Transverse colon (tissue), 4 donors: ENCODE measurements at regions not wholly inside any gene's neighbourhood (a gene's known extent, or its start where the extent isn't known, plus 50 kb on each side); places are given as distances from the start of the nearest gene placed in this dataset.

Experiments
- DNase-seq: peaks from one replicate; pipeline ENCODE4 v3.0.0-alpha.2; 2019
- H3K27ac ChIP-seq, 4 donors: fragments of 200-600 bp; sonication (generic); 2 replicates each; pipeline ENCODE4 v1.5.1; 2016 to 2018; ENCODE audit warnings: inconsistent platforms in 4 of 4
- H3K27me3 ChIP-seq: fragments of 200-600 bp; sonication (generic); 2 replicates; pipeline ENCODE4 v1.5.1; 2017; ENCODE audit warnings: inconsistent platforms
- H3K36me3 ChIP-seq, 4 donors: fragments of 200-600 bp; sonication (generic); 2 replicates each; pipeline ENCODE4 v1.5.1; 2017 to 2019; ENCODE audit warnings: inconsistent platforms in 4 of 4
- H3K4me1 ChIP-seq, 4 donors: fragments of 200-600 bp; sonication (generic); 2 replicates each; pipeline ENCODE4 v1.5.1; 2017 to 2020; ENCODE audit warnings: inconsistent platforms in 4 of 4
- H3K4me3 ChIP-seq, 4 donors: fragments of 200-600 bp; sonication (generic); 1 replicate in 1 of 4; 2 replicates in 3 of 4; pipeline versions ENCODE4 v1.5.1 to v1.6.1; 2017 to 2019; ENCODE audit warnings: inconsistent platforms in 4 of 4
- H3K9me3 ChIP-seq, 2 donors: fragments of 200-600 bp; sonication (generic); 2 replicates each; pipeline ENCODE4 v1.5.1; 2017 to 2019; ENCODE audit warnings: inconsistent platforms in 2 of 2
- CTCF ChIP-seq, 5 experiments: fragments of 200-600 bp in 3 of 5; fragments of 450-650 bp in 2 of 5; sonication (generic) in 3 of 5; IDR thresholded peaks; 1 replicate in 2 of 5; 2 replicates in 3 of 5; pipeline ENCODE4 v1.5.1; 2016 to 2017; ENCODE audit warnings: antibody characterized with exemption in 5 of 5, inconsistent platforms in 3 of 5, mild to moderate bottlenecking in 2 of 5, moderate library complexity in 1 of 5
- EP300 ChIP-seq: sonication (generic); formaldehyde crosslinking; IDR thresholded peaks from one replicate; pipeline ENCODE4 v1.6.1; 2017; ENCODE audit warnings: antibody characterized with exemption, low read depth
- POLR2A ChIP-seq: fragments of 450-650 bp; IDR thresholded peaks from one replicate; pipeline ENCODE4 v1.6.1; 2016; ENCODE audit warnings: antibody characterized with exemption, mild to moderate bottlenecking, moderate library complexity
- POLR2AphosphoS5 ChIP-seq, 3 donors: sonication (generic); formaldehyde crosslinking; IDR thresholded peaks; one replicate each; pipeline ENCODE4 v1.6.1; 2016; ENCODE audit warnings: antibody characterized with exemption in 3 of 3
- WGBS, 2 donors: methylation state at CpG; one replicate each; pipeline ENCODE4 v1.1.5; 2018; ENCODE audit warnings: low coverage in 1 of 2; 5-methylcytosine and 5-hydroxymethylcytosine counted together
- in situ Hi-C, 4 donors: fragments of 200-750 bp; cut with MboI; loops; one replicate each; pipeline versions ENCODE4 v1.15.0 to v1.15.1; 2017; ENCODE audit warnings: low sequenced_read_pairs in 3 of 4, low pct_ligation_motif_present in 1 of 4, low pct_unique_long_range_greater_than_20kb in 1 of 4
- intact Hi-C: fragments of 100-400 bp; cut with DNase I; formaldehyde crosslinking; loops from one replicate; pipeline ENCODE4 v1.15.1; 2023; ENCODE audit warnings: low total_unique reads

GRCh38 chr5:61949054-61949678 is 356.8 kb upstream of the KIF2A start:
- 64% methylated on average over 2 of the region's 2 CpGs; no CpG with 5 or more reads in 1 of the 2 donors for WGBS, 2 donors
- intact Hi-C loops (no loop called here), in situ Hi-C loops (no loop called here)
- Histone ChIP-seq H3K9me3 (no peaks in the 10 kb centered on the region), H3K4me3 (no peak overlapping the region), H3K27ac (no peak overlapping the region), H3K27me3 (no peaks in the 10 kb centered on the region), H3K36me3 (no peaks in the 10 kb centered on the region), H3K4me1 (no peaks in the 10 kb centered on the region)
- TF ChIP-seq POLR2A (no peak), POLR2AphosphoS5 (IDR thresholded peaks at IDR 0.05) (no peak), EP300 (no peak), CTCF (IDR thresholded peaks at IDR 0.05) (no peak)
- DNase-seq, result no peak

GRCh38 chr5:61949679-61950435 is 356.1 kb upstream of the KIF2A start:
- Histone ChIP-seq H3K4me3 (no peak overlapping the region), H3K9me3 (no peaks in the 10 kb centered on the region), H3K36me3 (no peaks in the 10 kb centered on the region), H3K27ac (no peak overlapping the region), H3K27me3 (no peaks in the 10 kb centered on the region), H3K4me1 (no peaks in the 10 kb centered on the region)
- DNase-seq, result no peak
- intact Hi-C loops, result no loop called here
- 83 to 86% methylated on average over 6 to 7 of the region's 7 CpGs for WGBS, 2 donors
- no peak for TF ChIP-seq CTCF (IDR thresholded peaks at IDR 0.05)
- TF ChIP-seq POLR2A, result no peak
- TF ChIP-seq POLR2AphosphoS5 (IDR thresholded peaks at IDR 0.05), result no peak
- in situ Hi-C loops, result no loop called here

GRCh38 chr5:61951295-61951694 is 354.7 kb upstream of the KIF2A start:
- no peaks in the 10 kb centered on the region for H3K9me3 ChIP-seq
- in situ Hi-C loops, result no loop called here
- WGBS, 2 donors, result 91 to 100% methylated on average over 3 of the region's 3 CpGs
- H3K36me3 ChIP-seq, result no peaks in the 10 kb centered on the region
- no peak overlapping the region for H3K4me3 ChIP-seq
- TF ChIP-seq EP300 (no peak), POLR2AphosphoS5 (IDR thresholded peaks at IDR 0.05) (no peak)
- intact Hi-C loops, result no loop called here
- no peak for DNase-seq
- no peaks in the 10 kb centered on the region for H3K27me3 ChIP-seq
- no peak overlapping the region for H3K27ac ChIP-seq
- H3K4me1 ChIP-seq, result no peaks in the 10 kb centered on the region

- H3K9me3 ChIP-seq, result no peaks in the 10 kb centered on the region
- intact Hi-C loops, result no loop called here
- no peak overlapping the region for H3K27ac ChIP-seq
- no peak overlapping the region for H3K4me3 ChIP-seq
- in situ Hi-C loops, result no loop called here
- no peak for DNase-seq
- 70 to 86% methylated on average over 1 to 3 of the region's 3 CpGs for WGBS, 2 donors
- no peaks in the 10 kb centered on the region for H3K27me3 ChIP-seq
- H3K4me1 ChIP-seq, result no peaks in the 10 kb centered on the region
- no peaks in the 10 kb centered on the region for H3K36me3 ChIP-seq
- TF ChIP-seq POLR2A (no peak), EP300 (no peak), POLR2AphosphoS5 (IDR thresholded peaks at IDR 0.05) (no peak), CTCF (IDR thresholded peaks at IDR 0.05) (no peak)
These were observed 352.1 kb upstream of the KIF2A start for GRCh38 chr5:61953913-61954312.
